ENCODE measurements at regions not wholly inside any gene's neighbourhood (a gene's known extent, or its start where the extent isn't known, plus 50 kb on each side); places are given as distances from the start of the nearest gene placed in this dataset.

GRCh38 chr3:72429589-72430353 is 418.5 kb downstream of the SHQ1 start:
- H3K9me2 ChIP-seq, result no peaks in the 10 kb centered on the region
- no peak for DNase-seq
- H2AFZ ChIP-seq (ENCODE audit: low read depth), result no peak overlapping the region
- no peaks in the 10 kb centered on the region for H3K9me3 ChIP-seq
- no peaks in the 10 kb centered on the region for H3K27me3 ChIP-seq (ENCODE audit: insufficient read depth)
- H3K27ac ChIP-seq (ENCODE audit: low read depth in 2 of 2, low read length in 1 of 2), result no peak overlapping the region
- H3K36me3 ChIP-seq (replicated peaks in 1 of 2; ENCODE audit: control insufficient read depth in 1 of 2, insufficient read depth in 2 of 2, low read length in 1 of 2), result peaks cover 0 to 2% of the 10 kb centered on the region in 2 experiments
- ChIA-PET POLR2A (interaction anchor here (0.6 kb wide), 1 partner anchor 353 kb away, joined by 3 read pairs; no protein-coding TSS in a partner anchor), CTCF (no interaction called here)
- no peaks in the 10 kb centered on the region for H3F3A ChIP-seq (replicated peaks; ENCODE audit: insufficient read depth)
- peaks cover 0 to 6% of the 10 kb centered on the region in 2 experiments; a peak in 2 of 4 replicates for H3K4me1 ChIP-seq (ENCODE audit: control insufficient read depth in 1 of 2, insufficient read depth in 2 of 2, low read depth in 1 of 2, low read length in 1 of 2)
- H3K9ac ChIP-seq, result no peak overlapping the region
- 68% methylated on average over 4 of the region's 4 CpGs for WGBS (ENCODE audit: low lambda C conversion rate)
- no peak for TF ChIP-seq FOXM1 (IDR thresholded peaks at IDR 0.05; ENCODE audit: low read depth)
- TF ChIP-seq TAF1 (IDR thresholded peaks at IDR 0.05; ENCODE audit: borderline replicate concordance, low read depth, low read length), result no peak
- TF ChIP-seq RCOR1 (IDR thresholded peaks at IDR 0.05; ENCODE audit: low read length), result no peak
- H4K20me1 ChIP-seq (ENCODE audit: insufficient read depth), result peaks cover 96% of the 10 kb centered on the region
- H3K79me2 ChIP-seq (ENCODE audit: insufficient read depth), result peaks cover 90% of the 10 kb centered on the region
- H3K4me2 ChIP-seq, result no peak overlapping the region
- H3K4me3 ChIP-seq (ENCODE audit: low read depth in 2 of 2, low read length in 1 of 2), result no peak overlapping the region

- Histone ChIP-seq H3K9me3 (no peaks in the 10 kb centered on the region), H3K27ac (ENCODE audit: low read depth in 2 of 2, low read length in 1 of 2) (no peak overlapping the region; a peak in 1 of 4 replicates), H4K20me1 (ENCODE audit: insufficient read depth) (peaks cover 95% of the 10 kb centered on the region), H3K9me2 (no peaks in the 10 kb centered on the region), H3K27me3 (ENCODE audit: insufficient read depth) (no peaks in the 10 kb centered on the region), H3K4me1 (ENCODE audit: control insufficient read depth in 1 of 2, insufficient read depth in 2 of 2, low read depth in 1 of 2, low read length in 1 of 2) (peaks cover 0 to 6% of the 10 kb centered on the region in 2 experiments; a peak in 2 of 4 replicates), H3K79me2 (ENCODE audit: insufficient read depth) (peaks cover 90% of the 10 kb centered on the region), H3K9ac (no peak overlapping the region), H3K4me2 (no peak overlapping the region), H3K4me3 (ENCODE audit: low read depth in 2 of 2, low read length in 1 of 2) (no peak overlapping the region), H3K36me3 (replicated peaks in 1 of 2; ENCODE audit: control insufficient read depth in 1 of 2, insufficient read depth in 2 of 2, low read length in 1 of 2) (peaks cover 2 to 5% of the 10 kb centered on the region in 2 experiments), H3F3A (replicated peaks; ENCODE audit: insufficient read depth) (no peaks in the 10 kb centered on the region), H2AFZ (ENCODE audit: low read depth) (no peak overlapping the region)
- WGBS (ENCODE audit: low lambda C conversion rate), result 81% methylated on average over 4 of the region's 4 CpGs
- POLR2A ChIA-PET, result no interaction called here
- no peak for TF ChIP-seq TAF1 (IDR thresholded peaks at IDR 0.05; ENCODE audit: borderline replicate concordance, low read depth, low read length)
- no peak for TF ChIP-seq MXI1 (IDR thresholded peaks at IDR 0.05; ENCODE audit: low read depth, low read length)
- no peak for TF ChIP-seq EP300 (IDR thresholded peaks at IDR 0.05; ENCODE audit: borderline replicate concordance in 1 of 2, low read depth in 1 of 2, low read length in 1 of 2)
- no peak for TF ChIP-seq PBX3 (IDR thresholded peaks at IDR 0.05)
- TF ChIP-seq FOSL2 (IDR thresholded peaks at IDR 0.05; ENCODE audit: borderline replicate concordance, low read depth), result no peak
- no peak for TF ChIP-seq CTCF (IDR thresholded peaks at IDR 0.05)
- TF ChIP-seq RAD21 (IDR thresholded peaks at IDR 0.05; ENCODE audit: low read length), result no peak
- no peak for TF ChIP-seq ZBTB33 (IDR thresholded peaks at IDR 0.05; ENCODE audit: borderline replicate concordance, low read depth)
- no peak for TF ChIP-seq ELF1 (IDR thresholded peaks at IDR 0.05)
- TF ChIP-seq GATA2 (CRISPR knock-in tag; IDR thresholded peaks at IDR 0.05), result no peak
- TF ChIP-seq YY1 (IDR thresholded peaks at IDR 0.05; ENCODE audit: low read depth), result no peak
- no peak for TF ChIP-seq REST (IDR thresholded peaks at IDR 0.05; ENCODE audit: low read depth, low read length)
- no peak for TF ChIP-seq RXRA (IDR thresholded peaks at IDR 0.05; ENCODE audit: borderline replicate concordance, low read depth)
- no peak for DNase-seq
- CTCF ChIA-PET, result interaction anchor here (1.7 kb wide), 1 partner anchor 13 kb away, joined by 4 read pairs; no protein-coding TSS in a partner anchor
These were observed 419.4 kb downstream of the SHQ1 start for GRCh38 chr3:72428803-72429202.
